ENCODE measurements at regions not wholly inside any gene's neighbourhood (a gene's known extent, or its start where the extent isn't known, plus 50 kb on each side); places are given as distances from the start of the nearest gene placed in this dataset.

- no peak for DNase-seq
Measured at GRCh38 chr6:8670792-8671191, 235.4 kb upstream of the SLC35B3 start.

DNA sequence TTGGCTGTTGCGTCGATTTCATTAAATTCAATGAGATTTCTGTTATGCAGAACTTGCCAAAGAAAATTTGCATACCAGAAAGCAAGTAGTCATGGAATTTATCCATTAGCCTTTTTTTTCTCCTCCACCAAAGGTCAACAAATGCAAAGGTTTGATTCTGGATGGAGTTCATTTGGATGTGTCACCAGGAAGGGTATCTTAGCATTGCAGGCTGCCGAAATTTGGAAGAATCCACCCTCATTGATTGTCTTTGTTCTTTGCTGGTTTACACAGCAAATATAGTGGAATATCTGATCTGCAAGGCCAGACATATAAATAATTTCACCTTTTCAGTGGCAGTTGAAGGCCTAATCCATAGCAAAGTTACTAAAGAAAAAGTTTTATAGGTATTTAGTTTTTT is 229.4 kb upstream of the SLC35B3 start:
- DNase-seq, result no peak

- no peak for DNase-seq
Measured at GRCh38 chr6:8664070-8664469, 228.7 kb upstream of the SLC35B3 start.

DNA sequence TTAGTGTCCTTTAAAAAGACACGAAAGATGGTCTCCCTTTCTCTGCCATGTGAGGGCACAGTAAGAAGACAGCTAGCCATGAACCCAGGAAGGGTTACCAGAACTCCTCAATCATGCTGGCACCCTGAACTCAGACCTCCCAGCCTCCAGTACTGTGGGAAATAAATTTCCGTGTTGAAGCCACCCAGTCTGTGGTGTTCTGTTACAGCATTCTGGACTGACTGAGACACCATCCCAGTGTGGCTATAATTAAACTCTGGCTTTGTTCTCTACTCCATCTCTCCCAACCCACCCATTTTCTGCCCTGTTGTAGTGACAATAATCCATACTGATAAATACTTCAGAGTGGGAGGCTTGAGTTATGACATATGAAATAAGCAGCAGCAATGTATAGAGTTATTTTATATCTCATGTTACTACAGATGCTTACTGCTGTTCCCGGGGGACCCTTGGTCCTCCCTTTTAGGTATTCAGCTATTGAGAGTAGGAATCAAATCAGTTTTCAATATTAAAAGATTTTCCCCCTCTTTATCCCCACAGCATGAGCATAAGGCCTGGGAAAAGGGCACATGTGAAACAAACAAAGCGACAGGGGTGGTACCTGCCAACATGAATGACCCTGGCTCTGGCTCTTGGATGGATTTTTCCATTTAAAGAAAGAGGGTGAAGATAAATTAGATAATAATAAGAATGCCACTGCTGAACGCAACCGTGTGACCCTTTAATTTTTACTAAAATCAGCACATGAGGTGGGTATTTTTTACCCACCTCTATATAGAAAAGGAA is 224.3 kb upstream of the SLC35B3 start:
- no peak for DNase-seq

- no peak for DNase-seq
Measured at GRCh38 chr6:8658416-8658815, 223.1 kb upstream of the SLC35B3 start.

GRCh38 chr6:8657522-8657921 is 222.2 kb upstream of the SLC35B3 start:
- DNase-seq, result no peak

- DNase-seq, result no peak
Measured at GRCh38 chr6:8655670-8656454, 220.5 kb upstream of the SLC35B3 start.

GRCh38 chr6:8652710-8653109 is 217.4 kb upstream of the SLC35B3 start:
- DNase-seq, result no peak

DNA sequence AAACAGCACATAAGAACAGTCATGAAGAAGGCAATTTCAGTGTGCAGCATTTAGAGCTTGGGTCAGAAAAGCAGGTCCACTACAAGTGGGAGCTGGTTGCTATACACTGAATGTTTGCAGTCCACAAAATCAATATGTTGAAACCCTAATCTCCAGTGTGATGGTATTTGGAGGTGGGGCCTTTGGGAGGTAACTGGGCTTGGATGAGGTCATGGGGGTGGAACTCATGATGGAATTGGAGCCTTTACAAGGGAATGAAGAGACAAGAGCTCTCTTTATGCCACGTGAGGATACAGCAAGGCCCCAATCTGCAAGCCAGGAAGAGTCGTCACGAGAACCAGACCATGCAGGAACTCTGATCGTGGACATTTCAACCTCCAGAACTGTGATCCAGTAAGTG is 216.7 kb upstream of the SLC35B3 start:
- DNase-seq, result no peak

DNA sequence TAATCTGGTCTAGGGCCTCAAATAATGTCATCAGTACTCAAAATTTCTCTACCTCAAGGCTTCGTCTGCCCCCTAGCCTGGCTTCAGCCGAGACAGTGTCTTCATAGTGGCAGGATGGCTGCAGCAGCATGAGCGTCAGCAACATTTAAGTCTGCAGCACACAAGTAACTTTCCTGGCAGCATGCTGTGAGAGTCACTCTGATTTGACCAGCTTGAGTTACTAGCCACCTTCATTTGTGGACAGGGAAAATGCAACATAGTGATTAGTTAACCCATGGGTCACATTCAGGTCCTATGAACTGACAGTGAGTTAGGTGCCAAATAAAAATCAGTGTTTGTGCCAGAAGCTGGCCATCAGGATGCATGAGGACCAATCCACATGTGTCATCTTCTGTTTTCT is 209.9 kb upstream of the SLC35B3 start:
- no peak for DNase-seq

DNA sequence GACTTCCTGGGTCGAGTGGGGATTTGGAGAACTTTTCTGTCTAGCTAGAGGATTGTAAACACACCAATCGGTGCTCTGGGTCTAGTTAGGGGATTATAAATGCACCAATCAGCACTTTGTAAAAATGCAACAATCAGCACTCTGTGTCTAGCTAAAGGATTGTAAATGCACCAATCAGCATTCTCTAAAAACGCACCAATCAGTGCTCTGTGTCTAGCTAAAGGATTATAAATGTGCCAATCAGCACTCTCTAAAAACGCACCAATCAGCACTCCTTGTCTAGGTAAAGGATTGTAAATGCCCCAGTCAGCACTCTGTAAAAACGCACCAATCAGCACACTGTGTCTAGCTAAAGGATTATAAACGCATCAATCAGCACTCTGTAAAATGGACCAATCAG is 209.0 kb upstream of the SLC35B3 start:
- no peak for DNase-seq

DNA sequence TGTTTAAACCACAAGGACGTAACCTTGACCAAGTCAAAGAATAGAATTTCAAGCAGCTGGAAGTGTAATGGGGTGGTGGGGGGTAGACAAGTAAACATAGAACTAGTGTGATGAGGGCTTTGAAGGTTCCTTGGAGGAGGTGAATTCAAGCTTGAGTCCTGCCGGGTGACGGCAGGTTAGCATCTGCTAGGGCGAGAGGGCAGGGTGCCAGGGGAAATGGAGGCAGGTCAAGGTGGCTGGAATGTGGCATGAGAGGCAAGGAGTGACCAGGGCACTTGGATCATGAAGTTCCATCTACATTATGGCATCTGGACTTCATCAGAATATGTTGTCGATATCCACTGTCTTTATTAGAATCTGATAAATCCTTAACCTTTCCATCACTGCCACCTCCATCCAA is 207.5 kb upstream of the SLC35B3 start:
- DNase-seq, result no peak

- no peak for DNase-seq
Measured at GRCh38 chr6:8642131-8642530, 206.8 kb upstream of the SLC35B3 start.

- DNase-seq, result no peak
Measured at GRCh38 chr6:8639928-8640649, 204.7 kb upstream of the SLC35B3 start.

DNA sequence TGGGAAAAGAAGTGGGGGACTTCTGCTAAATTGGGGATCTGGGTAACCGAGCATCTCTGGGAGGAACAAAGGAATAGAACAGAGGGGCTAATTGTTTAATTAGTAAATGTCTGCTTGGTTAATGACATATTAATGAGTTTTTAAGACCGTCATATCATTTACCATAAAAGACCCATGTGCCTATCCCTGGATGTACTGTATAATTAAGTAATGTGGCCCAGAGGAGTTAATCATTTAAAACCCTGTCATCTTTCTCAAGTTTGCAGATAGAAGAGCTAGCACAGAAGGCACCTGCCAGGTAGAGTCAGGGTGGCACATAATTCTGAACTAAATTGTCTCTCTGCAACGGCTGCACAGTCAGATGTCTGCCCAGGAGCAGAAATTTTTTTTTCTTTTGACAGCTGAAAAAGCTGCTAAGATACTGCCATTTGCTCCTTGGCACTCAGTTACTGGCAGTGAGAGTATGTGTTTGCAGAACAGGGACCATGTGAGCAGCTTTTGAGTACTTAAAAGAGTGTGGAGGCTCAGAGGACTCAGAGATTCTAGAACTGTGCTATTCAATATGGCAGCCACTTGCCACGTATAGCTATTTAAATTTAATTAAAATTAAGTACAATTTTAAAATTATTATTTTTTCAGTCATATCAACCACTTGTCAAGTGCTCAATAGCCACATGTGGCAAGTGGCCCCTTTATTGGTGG is 202.7 kb upstream of the SLC35B3 start:
- DNase-seq, result no peak

- no peak for DNase-seq
Measured at GRCh38 chr6:8633762-8634161, 198.4 kb upstream of the SLC35B3 start.

GRCh38 chr6:8628736-8629135 is 193.4 kb upstream of the SLC35B3 start:
- no peak for DNase-seq

GRCh38 chr6:8628063-8628462 is 192.7 kb upstream of the SLC35B3 start:
- DNase-seq, result no peak

GRCh38 chr6:8627085-8627861 is 191.9 kb upstream of the SLC35B3 start:
- no peak for DNase-seq

DNA sequence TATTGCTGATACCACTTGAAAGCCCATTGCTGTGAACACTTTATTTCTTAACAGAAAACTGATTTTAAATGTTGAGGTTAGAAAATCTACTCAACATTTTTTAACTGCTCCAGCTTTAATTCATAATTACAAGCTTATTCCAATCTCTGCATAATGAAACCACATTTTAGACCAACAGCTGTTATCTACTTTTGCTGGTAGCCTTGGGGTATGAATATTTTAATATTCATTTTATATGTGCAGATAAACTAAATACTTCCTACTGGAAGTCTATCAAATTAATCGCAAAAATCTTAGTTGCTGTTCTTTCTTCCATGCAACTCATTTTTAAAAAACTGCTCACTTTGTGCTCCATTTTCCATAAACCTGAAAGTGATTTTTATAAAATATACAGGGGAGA is 189.3 kb upstream of the SLC35B3 start:
- no peak for DNase-seq

- no peak for DNase-seq
Measured at GRCh38 chr6:8623441-8623840, 188.1 kb upstream of the SLC35B3 start.

- no peak for DNase-seq
Measured at GRCh38 chr6:8619853-8620252, 184.5 kb upstream of the SLC35B3 start.
